GM12864 (cell line): ENCODE measurements at regions not wholly inside any gene's neighbourhood (a gene's known extent, or its start where the extent isn't known, plus 50 kb on each side); places are given as distances from the start of the nearest gene placed in this dataset.

ENCODE experiments used
- DNase-seq: peaks from one replicate; pipeline ENCODE4 v3.0.0-alpha.2; 2011; ENCODE audit warnings: low read depth
- H3K4me3 ChIP-seq: 2 replicates; pipeline ENCODE4 v1.5.1; 2011; ENCODE audit warnings: mild to moderate bottlenecking, low read depth, low read length, control low read depth
- CTCF ChIP-seq: IDR thresholded peaks from 2 replicates; pipeline ENCODE4 v1.5.1; 2011; ENCODE audit warnings: low read depth, mild to moderate bottlenecking, moderate library complexity, low read length, control low read depth, inconsistent platforms; ENCODE audit errors: missing control alignments

GRCh38 chr18:34956663-34957062 is 84.5 kb upstream of the MAPRE2 start:
- H3K4me3 ChIP-seq: no peak overlapping the region
- TF ChIP-seq CTCF: no peak
- DNase-seq: no peak

- H3K4me3 ChIP-seq: no peak overlapping the region
- DNase-seq: no peak
- no peak for TF ChIP-seq CTCF
Measured at GRCh38 chr18:34957119-34957863, 83.9 kb upstream of the MAPRE2 start.

GRCh38 chr18:34957864-34958259 is 83.4 kb upstream of the MAPRE2 start:
- H3K4me3 ChIP-seq: no peak overlapping the region
- no peak for TF ChIP-seq CTCF
- no peak for DNase-seq

- no peak for DNase-seq
- TF ChIP-seq CTCF: no peak
- no peak overlapping the region for H3K4me3 ChIP-seq
Measured at GRCh38 chr18:34959211-34959829, 81.9 kb upstream of the MAPRE2 start.

GRCh38 chr18:34959989-34960388 is 81.2 kb upstream of the MAPRE2 start:
- no peak overlapping the region for H3K4me3 ChIP-seq
- DNase-seq: no peak
- no peak for TF ChIP-seq CTCF

- no peak for DNase-seq
- no peak overlapping the region for H3K4me3 ChIP-seq
- TF ChIP-seq CTCF: no peak
Measured at GRCh38 chr18:34965108-34965507, 76.1 kb upstream of the MAPRE2 start.

- no peak for DNase-seq
- H3K4me3 ChIP-seq: no peak overlapping the region
- no peak for TF ChIP-seq CTCF
Measured at GRCh38 chr18:34965566-34965965, 75.6 kb upstream of the MAPRE2 start.
